ENCODE measurements at regions not wholly inside any gene's neighbourhood (a gene's known extent, or its start where the extent isn't known, plus 50 kb on each side); places are given as distances from the start of the nearest gene placed in this dataset.

GRCh38 chr20:11186301-11187008 is 512.7 kb upstream of the JAG1 start:
- H3K9ac ChIP-seq (ENCODE audit: insufficient read depth, low read depth, low read length): no peak overlapping the region
- no TSS peak for BruUV-seq (replicated peaks)
- H3K9me3 ChIP-seq (ENCODE audit: low read length): no peaks in the 10 kb centered on the region
- in situ Hi-C loops (cut with HindIII; ENCODE audit: extremely low pct_ligation_motif_present, low pct_unique_long_range_greater_than_20kb): no loop called here
- TF ChIP-seq TCF7 (IDR thresholded peaks at IDR 0.05; ENCODE audit: low read depth) (no peak), ZNF790 (CRISPR knock-in tag; IDR thresholded peaks at IDR 0.05; ENCODE audit: borderline replicate concordance) (no peak), HDAC1 (CRISPR knock-in tag; IDR thresholded peaks at IDR 0.05) (no peak), HIC2 (CRISPR knock-in tag; IDR thresholded peaks at IDR 0.05; ENCODE audit: low read depth) (no peak), NKX3-1 (CRISPR knock-in tag; IDR thresholded peaks at IDR 0.05) (no peak), ZBTB46 (CRISPR knock-in tag; IDR thresholded peaks at IDR 0.05; ENCODE audit: borderline replicate concordance) (no peak), ATF3 (CRISPR knock-in tag; IDR thresholded peaks at IDR 0.05) (no peak)
- DNase-seq (ENCODE audit: low spot score): no peak
- H3K4me3 ChIP-seq (replicated peaks in 1 of 3; ENCODE audit: insufficient read depth in 1 of 3, low read depth in 2 of 3, low read length in 3 of 3): no peak overlapping the region
- H4K20me1 ChIP-seq (ENCODE audit: insufficient read depth, low read length): no peaks in the 10 kb centered on the region
- no peak overlapping the region for H2AFZ ChIP-seq (ENCODE audit: low read length)
- no peaks in the 10 kb centered on the region for H3K4me1 ChIP-seq (ENCODE audit: insufficient read depth, low read length)
- no peaks in the 10 kb centered on the region for H3K36me3 ChIP-seq (replicated peaks in 1 of 2; ENCODE audit: control insufficient read depth in 1 of 2, insufficient read depth in 2 of 2, low read length in 2 of 2)
- no peaks in the 10 kb centered on the region; a peak in 1 of 5 replicates for H3K27me3 ChIP-seq (ENCODE audit: control insufficient read depth in 1 of 2, insufficient read depth in 2 of 2, low read length in 2 of 2)
- FAIRE-seq: no peak
- H3K27ac ChIP-seq (ENCODE audit: extremely low read length, insufficient read depth, low read length): no peak overlapping the region
- ATAC-seq: no peak
- ChIA-PET POLR2A (no interaction called here), CTCF (ENCODE audit: low intra/inter-chr PET ratio, low total read pairs) (no interaction called here)
- H3K79me2 ChIP-seq (ENCODE audit: insufficient read depth, low read length): no peaks in the 10 kb centered on the region
- intact Hi-C loops (cut with micrococcal nuclease; ENCODE audit: unreplicated experiment): no loop called here
- 8% methylated on average over 3 of the region's 3 CpGs for WGBS (ENCODE audit: low lambda C conversion rate)
- H3K4me2 ChIP-seq (ENCODE audit: low read depth, low read length): no peak overlapping the region
